NCI-H82 (cell line): ENCODE measurements at regions not wholly inside any gene's neighbourhood (a gene's known extent, or its start where the extent isn't known, plus 50 kb on each side); places are given as distances from the start of the nearest gene placed in this dataset.
A peak's percentile ranks its signal among the peaks of the same experiment; 100 is the strongest.

ENCODE experiments used
- DNase-seq: peaks from one replicate; lab custom pipeline; 2025; lab: John Stamatoyannopoulos, UW

DNA sequence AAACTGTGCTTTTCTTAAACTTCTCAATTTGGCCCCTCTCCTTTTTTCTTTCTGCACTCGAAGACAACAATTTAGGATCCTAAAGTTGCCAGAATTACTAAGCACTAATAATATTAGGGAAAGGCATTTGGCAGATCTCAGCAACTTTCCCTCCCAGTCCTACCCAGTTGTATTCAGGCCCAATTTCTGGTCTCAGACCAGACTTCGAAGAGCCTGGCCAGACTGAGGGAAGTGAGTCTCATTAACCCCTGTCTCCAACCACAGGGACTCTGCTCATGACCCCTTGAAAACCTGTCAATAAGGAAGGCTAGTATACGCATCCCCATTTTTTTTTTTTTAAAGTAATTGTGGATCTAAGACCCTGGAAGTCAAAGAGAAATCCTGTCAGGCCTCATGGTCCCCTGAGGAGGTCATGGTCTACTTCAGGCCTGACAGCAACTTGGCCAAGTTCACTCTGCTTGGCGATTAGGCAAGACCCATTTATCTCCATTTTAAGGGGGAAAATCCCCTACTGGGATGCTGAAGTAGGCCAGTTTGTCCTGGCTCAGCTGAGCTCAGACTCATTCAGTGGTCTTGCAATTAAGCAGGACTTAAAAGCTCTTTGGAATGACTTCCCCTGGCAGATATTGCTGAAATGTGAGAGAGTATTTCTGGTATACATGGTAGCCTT is 521.0 kb downstream of the FUT8 start:
- DNase-seq, result no peak

DNA sequence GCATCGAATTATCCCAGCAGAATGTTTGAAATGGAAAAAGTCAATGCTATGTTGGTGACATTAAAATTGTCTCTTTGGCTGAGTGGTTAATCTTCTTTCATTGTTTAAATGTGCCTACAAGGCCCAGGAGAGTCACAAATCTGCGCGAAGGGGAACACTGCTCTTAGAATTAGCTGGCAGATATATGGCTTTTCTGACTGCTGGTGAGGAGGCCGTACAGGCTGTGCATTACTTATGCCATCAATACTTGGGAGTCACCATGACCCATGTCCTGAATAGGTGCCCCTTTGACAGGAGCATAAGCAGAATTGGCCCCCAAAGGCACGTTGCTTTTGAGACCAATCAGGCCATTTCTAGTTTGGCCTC is 521.5 kb downstream of the FUT8 start:
- no peak for DNase-seq

DNA sequence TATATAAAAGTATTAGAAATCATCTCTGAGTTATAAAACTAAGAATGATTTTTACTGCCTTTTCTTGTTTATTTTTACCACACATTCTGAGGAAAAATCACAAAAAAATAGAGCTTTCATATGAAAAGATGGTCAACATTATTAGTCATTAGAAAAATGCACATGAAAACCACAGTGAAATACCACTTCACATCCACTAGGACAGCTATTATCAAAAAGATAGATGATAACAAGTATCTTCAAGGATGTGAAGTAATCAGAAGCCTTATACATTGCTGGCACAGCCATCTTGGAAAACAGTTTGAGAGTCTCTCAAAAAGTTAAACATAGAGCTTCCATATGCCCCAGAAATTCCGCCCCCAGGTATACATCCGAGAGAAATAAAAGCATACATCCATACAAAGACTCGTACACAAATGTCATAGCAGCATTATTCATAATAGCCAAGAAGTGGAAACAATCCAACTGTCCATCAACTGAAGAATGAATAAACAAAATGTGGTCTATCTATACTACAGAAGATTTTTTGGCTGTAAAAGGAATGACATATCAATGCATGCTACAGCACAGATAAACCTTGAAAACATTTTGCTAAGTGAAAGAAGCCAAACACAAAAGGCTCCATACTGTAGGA is 523.9 kb downstream of the FUT8 start:
- DNase-seq, result no peak

DNA sequence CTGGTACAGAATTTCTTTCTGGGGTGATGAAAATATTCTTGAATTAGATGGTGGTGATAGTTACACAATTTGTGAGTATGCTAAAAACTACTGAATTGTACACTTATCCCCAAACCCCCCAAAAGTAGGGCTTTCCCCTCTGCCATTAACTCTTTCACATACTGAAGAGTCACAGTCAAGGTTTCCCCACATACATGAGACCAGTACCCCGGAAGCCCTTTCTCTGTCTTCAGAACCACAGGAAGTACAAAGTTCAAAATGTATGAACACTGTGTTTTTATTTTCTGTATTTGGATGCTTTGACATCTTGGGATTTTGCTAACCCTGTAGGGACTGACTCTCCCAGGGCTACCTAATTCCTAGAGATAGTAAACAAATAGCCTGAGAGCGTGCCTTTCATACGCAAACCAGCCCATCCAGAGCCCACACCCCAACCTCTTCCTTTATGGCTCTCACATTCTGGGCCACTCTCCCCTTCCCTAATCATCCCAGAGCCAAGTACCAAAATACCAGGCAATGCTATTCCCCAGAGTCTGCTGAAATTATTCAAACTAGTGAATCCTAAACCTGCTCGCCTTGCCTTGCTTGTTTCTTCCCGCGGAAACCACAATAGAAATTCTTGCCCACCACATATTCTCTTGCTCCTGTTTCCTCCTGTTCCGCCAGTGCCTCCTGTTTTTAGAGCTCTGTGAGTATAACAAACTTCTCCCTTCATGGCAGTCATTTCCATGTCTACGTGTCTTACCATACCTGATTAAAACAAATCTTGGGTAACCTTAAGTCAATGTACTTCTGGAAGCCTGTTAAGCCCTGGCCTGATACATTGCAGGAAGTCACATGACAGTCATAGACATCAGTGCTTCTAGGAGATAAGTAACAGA is 524.8 kb downstream of the FUT8 start:
- DNase-seq, result no peak

DNA sequence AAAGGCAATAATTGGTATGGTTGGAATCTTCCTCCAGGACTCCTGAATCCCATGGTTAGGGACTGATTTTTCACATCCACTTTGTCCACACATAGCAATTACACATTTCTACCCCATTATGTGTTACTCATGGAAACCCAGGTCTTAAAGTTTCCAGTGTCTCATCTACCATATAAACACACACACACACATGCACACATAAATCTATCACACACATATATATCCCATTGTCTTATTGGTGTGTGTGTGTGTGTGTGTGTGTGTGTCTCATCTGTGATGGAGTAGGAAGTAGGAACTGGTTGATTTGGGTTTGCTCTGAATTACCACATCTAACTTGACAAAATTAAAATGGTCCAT is 525.4 kb downstream of the FUT8 start:
- DNase-seq, result no peak

DNA sequence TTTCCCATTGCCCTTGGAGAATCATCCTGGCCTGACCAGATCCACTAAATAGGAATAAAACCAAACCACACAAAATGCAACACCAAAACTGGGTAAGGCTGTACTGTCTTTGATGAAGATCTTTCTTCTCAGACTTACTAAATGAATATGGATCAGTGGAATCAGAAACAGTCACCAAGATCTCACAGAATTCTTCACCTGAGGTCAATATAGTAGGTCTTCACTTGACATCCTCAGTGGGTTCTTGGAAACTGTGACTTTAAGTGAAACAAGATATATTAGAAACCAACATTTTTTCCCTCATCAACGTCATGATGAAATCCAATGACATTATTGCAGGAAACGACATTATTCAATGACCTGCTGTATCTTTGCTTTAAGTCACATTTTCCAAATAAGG is 526.2 kb downstream of the FUT8 start:
- no peak for DNase-seq

DNA sequence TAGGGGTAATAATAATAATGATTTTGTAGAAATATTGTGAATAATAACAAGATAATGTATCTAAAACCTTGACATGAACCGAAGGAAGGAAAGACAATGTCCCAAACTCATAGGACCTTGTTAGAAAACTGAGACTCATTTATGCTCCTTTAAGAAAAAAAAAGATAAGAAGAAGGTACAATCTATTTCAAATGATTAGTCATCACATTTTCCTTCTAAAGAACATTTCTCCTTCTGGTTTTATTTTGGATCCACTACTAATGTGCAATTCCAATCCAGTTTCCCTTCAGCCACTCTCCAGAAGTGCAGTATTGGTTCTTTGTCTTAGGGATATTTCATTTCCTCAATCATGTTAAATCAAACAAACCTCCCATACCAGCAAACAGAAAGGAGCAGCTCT is 526.7 kb downstream of the FUT8 start:
- no peak for DNase-seq

DNA sequence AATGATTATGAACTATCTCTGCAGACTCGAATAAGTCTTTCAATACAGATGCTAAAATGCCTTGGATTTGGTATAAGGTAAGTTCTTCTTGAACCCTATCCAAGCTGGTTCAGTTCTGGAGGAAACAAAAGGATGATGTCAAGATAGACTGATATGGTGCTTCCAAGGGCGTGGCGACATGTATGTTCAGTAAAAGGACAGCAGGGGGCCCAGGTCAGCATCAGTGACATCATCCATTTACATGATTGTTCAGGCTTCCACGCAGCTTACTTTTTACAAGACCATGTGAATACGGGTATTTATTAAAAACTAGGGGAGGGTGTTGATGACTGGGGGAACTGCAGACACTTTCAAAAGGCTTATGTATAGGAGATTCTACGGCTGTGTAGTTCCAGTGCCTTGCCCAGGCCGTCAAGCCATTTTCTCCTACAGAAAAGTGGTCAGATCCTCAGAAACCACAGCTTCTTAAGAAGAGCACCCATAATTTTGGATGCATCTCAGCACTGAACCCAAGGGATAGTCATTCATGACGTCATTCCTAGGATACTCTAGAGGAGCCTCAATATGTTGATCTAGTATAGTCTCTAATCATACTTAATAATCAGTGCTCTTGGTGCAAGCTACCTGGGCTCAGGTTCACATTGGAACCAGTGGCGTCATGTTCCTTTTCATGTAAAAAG is 527.7 kb downstream of the FUT8 start:
- peak; percentile 65 for DNase-seq

DNA sequence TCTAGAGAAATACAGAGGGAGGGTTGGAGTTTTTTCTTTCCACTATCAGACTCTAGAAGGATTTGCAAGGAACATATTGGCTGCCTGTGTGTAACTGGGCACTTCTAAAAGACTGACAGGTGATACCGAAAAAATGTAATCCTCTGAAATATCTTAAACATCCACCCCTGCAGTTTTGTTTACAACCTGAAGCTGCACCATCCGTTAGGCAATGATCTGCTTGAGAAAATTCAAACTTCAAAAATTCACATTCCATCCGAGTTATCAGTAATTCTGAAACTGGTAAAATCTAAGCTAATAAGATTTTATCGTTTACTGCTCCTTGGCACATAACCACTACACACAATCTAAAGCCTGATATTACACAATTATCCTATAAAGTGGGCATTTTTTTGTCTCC is 528.6 kb downstream of the FUT8 start:
- DNase-seq, result no peak

GRCh38 chr14:65943150-65943549 is 530.6 kb downstream of the FUT8 start:
- DNase-seq, result no peak

DNA sequence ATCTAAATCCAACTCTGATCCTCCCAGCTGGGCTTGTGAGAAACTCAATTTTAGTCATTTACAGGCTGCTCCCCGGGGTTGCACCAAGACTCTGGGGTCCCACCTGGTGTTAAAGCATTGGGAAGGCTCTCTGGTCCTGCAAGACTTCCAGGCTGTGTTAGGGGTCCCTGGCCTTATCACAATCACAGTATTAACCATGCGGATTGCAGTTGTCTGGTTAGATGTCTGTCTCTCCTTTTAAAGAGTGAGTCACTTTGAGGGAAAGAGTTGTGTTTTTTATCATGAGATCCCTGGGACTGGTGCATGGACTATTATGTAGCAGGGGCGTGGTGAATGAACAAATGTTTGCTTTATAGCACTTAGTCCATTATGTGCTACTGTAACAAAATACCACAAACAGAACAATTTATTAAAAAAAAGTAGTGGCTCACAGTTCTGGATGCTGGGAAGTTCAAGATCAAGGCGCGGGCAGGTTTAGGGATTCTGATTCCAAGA is 531.4 kb downstream of the FUT8 start:
- no peak for DNase-seq

- no peak for DNase-seq
These were observed 532.8 kb downstream of the FUT8 start for GRCh38 chr14:65945327-65945726.

GRCh38 chr14:65946494-65946893 is 534.0 kb downstream of the FUT8 start:
- DNase-seq, result no peak

DNA sequence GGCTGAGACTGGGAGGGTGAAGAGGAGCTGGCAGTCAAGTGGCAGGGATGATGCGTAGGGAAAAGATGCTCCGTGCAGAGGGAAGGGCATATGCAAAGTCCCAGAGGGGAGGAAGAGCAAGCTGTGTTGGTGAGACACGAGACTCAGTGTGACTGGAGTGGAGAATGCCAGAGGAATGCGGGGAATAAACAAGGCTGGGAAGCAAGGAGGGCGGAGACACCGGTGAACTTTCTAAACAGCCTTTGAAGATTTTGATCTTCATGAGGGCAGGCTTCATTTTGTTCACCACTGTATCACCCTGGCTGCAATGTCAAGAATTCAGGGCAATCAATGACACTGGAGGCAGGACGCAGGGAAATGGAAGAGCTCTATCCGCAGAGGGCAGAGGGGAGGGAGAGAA is 535.8 kb downstream of the FUT8 start:
- DNase-seq, result no peak

GRCh38 chr14:65949711-65950516 is 536.3 kb upstream of the CCDC196 start:
- peak; percentile 62 for DNase-seq

- DNase-seq, result no peak
These were observed 531.2 kb upstream of the CCDC196 start for GRCh38 chr14:65954942-65955341.

GRCh38 chr14:65957631-65958205 is 528.5 kb upstream of the CCDC196 start:
- DNase-seq, result no peak

- DNase-seq, result peak; percentile 66
These were observed 527.3 kb upstream of the CCDC196 start for GRCh38 chr14:65958664-65959562.

DNA sequence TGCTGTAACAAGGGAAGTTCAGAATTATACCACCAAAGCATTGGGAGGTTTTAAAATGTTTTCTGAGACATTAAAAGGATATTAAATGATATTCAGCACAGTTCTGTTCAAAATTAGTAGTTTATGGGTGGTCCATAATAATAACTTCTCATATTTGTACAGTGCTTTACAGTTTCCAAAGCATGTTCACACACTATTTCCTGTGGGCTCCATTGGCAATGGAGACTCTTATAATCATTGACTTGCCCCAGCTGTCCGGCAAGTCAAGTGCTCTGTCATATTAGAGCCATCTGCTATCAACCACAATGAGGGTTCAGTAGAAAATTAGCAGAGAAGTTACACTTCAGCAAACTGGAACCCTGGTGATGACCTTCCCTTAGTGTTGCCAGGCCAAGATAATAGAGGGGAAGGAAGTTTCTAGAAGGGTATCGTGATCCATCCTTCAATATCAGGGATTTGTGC is 526.6 kb upstream of the CCDC196 start:
- no peak for DNase-seq

- peak; percentile 63 for DNase-seq
These were observed 525.2 kb upstream of the CCDC196 start for GRCh38 chr14:65961004-65961403.
